Endothelial cell of umbilical vein (primary cell): ENCODE measurements at regions not wholly inside any gene's neighbourhood (a gene's known extent, or its start where the extent isn't known, plus 50 kb on each side); places are given as distances from the start of the nearest gene placed in this dataset.

Experiments used
- BruUV-seq: library from RNA; stranded (reverse); fragments of 400-500 nt; replicated peaks from 2 replicates; lab custom pipeline; 2021; lab: Mats Ljungman, UMichigan
- CTCF ChIA-PET: fragments of 300-600, 350-600 bp; sonication (Branson Sonifier 250); formaldehyde crosslinking; loops from one replicate; lab custom pipeline; 2021; ENCODE audit warnings: antibody characterized with exemption, inconsistent platforms; lab: Charles Lee
- POLR2A ChIA-PET: fragments of 300-600, 350-600 bp; sonication (Branson Sonifier 250); formaldehyde crosslinking; loops from one replicate; lab custom pipeline; 2021; ENCODE audit warnings: antibody characterized with exemption, inconsistent platforms; lab: Charles Lee
- DNase-seq: peaks from one replicate; pipeline ENCODE4 v3.0.0-alpha.2; 2011; ENCODE audit warnings: low read depth, low spot score
- FAIRE-seq: peaks from 2 replicates; lab custom pipeline; 2011; peaks lifted over from hg19 to GRCh38; lab: Jason Lieb, UNC
- H2AFZ ChIP-seq: 2 replicates; pipeline ENCODE4 v1.6.0; 2012; ENCODE audit warnings: low read depth, low read length, control low read depth, inconsistent platforms
- H3K27ac ChIP-seq: 2 replicates; pipeline ENCODE4 v1.5.1; 2011; ENCODE audit warnings: low read depth, mild to moderate bottlenecking, control low read depth, low read length, moderate library complexity; ENCODE audit not compliant: insufficient read depth
- H3K27me3 ChIP-seq, 2 experiments: 2 replicates each; pipeline versions ENCODE4 v1.6.0 to v1.6.1; 2011; ENCODE audit warnings: low read length in 2 of 2, mixed read lengths in 1 of 2; ENCODE audit not compliant: control insufficient read depth in 2 of 2, insufficient read depth in 2 of 2
- H3K36me3 ChIP-seq, 2 experiments: 2 replicates in 1 of 2; 3 replicates in 1 of 2; pipeline ENCODE4 v1.5.1; 2011; ENCODE audit warnings: low read length in 2 of 2, mild to moderate bottlenecking in 1 of 2, moderate library complexity in 1 of 2; ENCODE audit not compliant: control insufficient read depth in 2 of 2, insufficient read depth in 2 of 2; ENCODE audit errors: extremely low read depth in 1 of 2
- H3K4me1 ChIP-seq: 3 replicates; pipeline ENCODE4 v1.5.1; 2011; ENCODE audit warnings: mild to moderate bottlenecking, low read length; ENCODE audit not compliant: control insufficient read depth, insufficient read depth; ENCODE audit errors: extremely low read depth
- H3K4me2 ChIP-seq: 2 replicates; pipeline ENCODE4 v1.6.1; 2011; ENCODE audit warnings: low read length, control low read depth, mixed read lengths; ENCODE audit not compliant: insufficient read depth
- H3K4me3 ChIP-seq, 3 experiments: fragments of 200-600 bp in 1 of 3; sonication (generic), shearing (Covaris generic) in 1 of 3; replicated peaks in 1 of 3; 2 replicates each; pipeline ENCODE4 v1.5.1; 2011 to 2016; ENCODE audit warnings: control low read depth in 3 of 3, low read length in 3 of 3, mild to moderate bottlenecking in 2 of 3, inconsistent platforms in 1 of 3, low read depth in 1 of 3, moderate library complexity in 1 of 3; ENCODE audit not compliant: insufficient read depth in 1 of 3
- H3K79me2 ChIP-seq: 2 replicates; pipeline ENCODE4 v1.6.0; 2012; ENCODE audit warnings: low read length, inconsistent platforms; ENCODE audit not compliant: control insufficient read depth, insufficient read depth
- H3K9ac ChIP-seq: replicated peaks from 2 replicates; pipeline ENCODE3; 2011; ENCODE audit warnings: low read length, control low read depth; ENCODE audit not compliant: insufficient read depth; ENCODE audit errors: extremely low read depth
- H3K9me1 ChIP-seq: replicated peaks from 3 replicates; pipeline ENCODE4 v1.6.0; 2011; ENCODE audit warnings: mild to moderate bottlenecking, low read length; ENCODE audit not compliant: control insufficient read depth, insufficient read depth; ENCODE audit errors: extremely low read depth
- H3K9me3 ChIP-seq: replicated peaks from 2 replicates; pipeline ENCODE4 v1.5.1; 2012; ENCODE audit warnings: low read length, inconsistent platforms; ENCODE audit not compliant: control insufficient read depth, insufficient read depth
- H4K20me1 ChIP-seq: replicated peaks from 2 replicates; pipeline ENCODE3; 2011; ENCODE audit warnings: mild to moderate bottlenecking, low read length; ENCODE audit not compliant: control insufficient read depth, insufficient read depth; ENCODE audit errors: extremely low read depth
- EZH2 ChIP-seq: IDR thresholded peaks from 2 replicates; pipeline ENCODE4 v1.6.1; 2012; ENCODE audit warnings: borderline replicate concordance, low read depth, mild to moderate bottlenecking, moderate library complexity, low read length, inconsistent platforms; ENCODE audit not compliant: severe bottlenecking
- FOS ChIP-seq: IDR thresholded peaks from 2 replicates; pipeline ENCODE4 v1.6.1; 2011; ENCODE audit warnings: mild to moderate bottlenecking, low read length, moderate library complexity, borderline replicate concordance; ENCODE audit not compliant: insufficient read depth
- GATA2 ChIP-seq: IDR thresholded peaks from 2 replicates; pipeline ENCODE4 v1.7.0; 2011; ENCODE audit warnings: low read depth, mild to moderate bottlenecking, moderate library complexity, mixed read lengths, low read length; ENCODE audit not compliant: insufficient read length, insufficient read depth
- JUN ChIP-seq: IDR thresholded peaks from 2 replicates; pipeline ENCODE4 v1.6.1; 2011; ENCODE audit warnings: borderline replicate concordance, low read depth; ENCODE audit not compliant: insufficient read length, insufficient read depth
- MYC ChIP-seq: IDR thresholded peaks from one replicate; pipeline ENCODE4 v1.6.1; 2011; ENCODE audit warnings: mild to moderate bottlenecking, low read depth, low read length
- POLR2A ChIP-seq: IDR thresholded peaks from 2 replicates; pipeline ENCODE4 v1.6.1; 2012; ENCODE audit warnings: low read depth, mild to moderate bottlenecking, control low read depth, low read length
- POLR2AphosphoS5 ChIP-seq: IDR thresholded peaks from 2 replicates; pipeline ENCODE4 v1.6.1; 2012; ENCODE audit warnings: low read depth, mild to moderate bottlenecking, control low read depth, low read length, moderate library complexity; ENCODE audit not compliant: insufficient read depth
- dilution Hi-C: fragments of 300-500 bp; cut with MboI; formaldehyde crosslinking; loops from one replicate; pipeline ENCODE4 v1.15.0; 2019; ENCODE audit warnings: low sequenced_read_pairs; ENCODE audit not compliant: extremely low pct_ligation_motif_present
- intact Hi-C: fragments of 100-400 bp; cut with micrococcal nuclease; formaldehyde crosslinking; loops from one replicate; pipeline ENCODE4 v1.10.0; 2022
- TF ChIP-seq, protein P1 (sequence below), 2 donors: IDR thresholded peaks; 1 replicate in 1 of 2; 2 replicates in 1 of 2; pipeline ENCODE4 v1.5.1; 2011; ENCODE audit warnings: low read length in 2 of 2, mild to moderate bottlenecking in 2 of 2, moderate library complexity in 2 of 2, control low read depth in 1 of 2, inconsistent platforms in 1 of 2, low read depth in 1 of 2; ENCODE audit not compliant: insufficient read depth in 1 of 2; ENCODE audit errors: extremely low read depth in 1 of 2
- TF ChIP-seq, protein P2 (sequence below): IDR thresholded peaks from 2 replicates; pipeline ENCODE4 v1.6.1; 2011; ENCODE audit not compliant: insufficient read depth, insufficient read length

- peaks cover 9% of the 10 kb centered on the region for H3K4me1 ChIP-seq
- dilution Hi-C loops (no loop called here), intact Hi-C loops (no loop called here)
- no peaks in the 10 kb centered on the region for H3K9me3 ChIP-seq
- no peak overlapping the region for H3K4me2 ChIP-seq
- H2AFZ ChIP-seq = no peak overlapping the region
- BruUV-seq = no TSS peak
- no peaks in the 10 kb centered on the region for H3K36me3 ChIP-seq
- FAIRE-seq (no peak), DNase-seq (no peak)
- H3K79me2 ChIP-seq = no peaks in the 10 kb centered on the region
- ChIA-PET POLR2A (no interaction called here), CTCF (no interaction called here)
- peaks cover 0 to 2% of the 10 kb centered on the region in 2 experiments for H3K27me3 ChIP-seq
- no peaks in the 10 kb centered on the region for H3K9me1 ChIP-seq
- H4K20me1 ChIP-seq = no peaks in the 10 kb centered on the region
- TF ChIP-seq, protein P1, sequence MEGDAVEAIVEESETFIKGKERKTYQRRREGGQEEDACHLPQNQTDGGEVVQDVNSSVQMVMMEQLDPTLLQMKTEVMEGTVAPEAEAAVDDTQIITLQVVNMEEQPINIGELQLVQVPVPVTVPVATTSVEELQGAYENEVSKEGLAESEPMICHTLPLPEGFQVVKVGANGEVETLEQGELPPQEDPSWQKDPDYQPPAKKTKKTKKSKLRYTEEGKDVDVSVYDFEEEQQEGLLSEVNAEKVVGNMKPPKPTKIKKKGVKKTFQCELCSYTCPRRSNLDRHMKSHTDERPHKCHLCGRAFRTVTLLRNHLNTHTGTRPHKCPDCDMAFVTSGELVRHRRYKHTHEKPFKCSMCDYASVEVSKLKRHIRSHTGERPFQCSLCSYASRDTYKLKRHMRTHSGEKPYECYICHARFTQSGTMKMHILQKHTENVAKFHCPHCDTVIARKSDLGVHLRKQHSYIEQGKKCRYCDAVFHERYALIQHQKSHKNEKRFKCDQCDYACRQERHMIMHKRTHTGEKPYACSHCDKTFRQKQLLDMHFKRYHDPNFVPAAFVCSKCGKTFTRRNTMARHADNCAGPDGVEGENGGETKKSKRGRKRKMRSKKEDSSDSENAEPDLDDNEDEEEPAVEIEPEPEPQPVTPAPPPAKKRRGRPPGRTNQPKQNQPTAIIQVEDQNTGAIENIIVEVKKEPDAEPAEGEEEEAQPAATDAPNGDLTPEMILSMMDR (IDR thresholded peaks at IDR 0.05; ENCODE audit: extremely low read depth in 1 of 2, insufficient read depth in 1 of 2, low read depth in 1 of 2, low read length in 2 of 2) = no peak
- TF ChIP-seq POLR2A (no peak), FOS (no peak), POLR2AphosphoS5 (no peak), MYC (no peak), GATA2 (no peak), JUN (no peak), EZH2 (no peak)
- TF ChIP-seq, protein P2, sequence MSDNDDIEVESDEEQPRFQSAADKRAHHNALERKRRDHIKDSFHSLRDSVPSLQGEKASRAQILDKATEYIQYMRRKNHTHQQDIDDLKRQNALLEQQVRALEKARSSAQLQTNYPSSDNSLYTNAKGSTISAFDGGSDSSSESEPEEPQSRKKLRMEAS = no peak
- H3K4me3 ChIP-seq = no peak overlapping the region
- H3K27ac ChIP-seq = no peak overlapping the region
- no peak overlapping the region for H3K9ac ChIP-seq
Observed at GRCh38 chr12:92488735-92489134, 214.1 kb upstream of the PLEKHG7 start.
